GM23338 (cell line): ENCODE measurements at regions not wholly inside any gene's neighbourhood (a gene's known extent, or its start where the extent isn't known, plus 50 kb on each side); places are given as distances from the start of the nearest gene placed in this dataset.

Experiments
- ATAC-seq: fragments of 200-7000 bp; cut with Tn5 transposase; 3 replicates; pipeline ENCODE4 v1.9.1; 2020
- DNase-seq: peaks from one replicate; pipeline ENCODE4 v3.0.0-alpha.2; 2015; ENCODE audit warnings: low spot score
- H2AFZ ChIP-seq: fragments of 200-600 bp; sonication (generic); 2 replicates; pipeline ENCODE4 v1.8.0; 2016; ENCODE audit warnings: antibody characterized with exemption, mild to moderate bottlenecking, moderate library complexity
- H3F3A ChIP-seq: fragments of 200-600 bp; sonication (generic); replicated peaks from 2 replicates; pipeline ENCODE4 v1.8.0; 2017; ENCODE audit warnings: antibody characterized with exemption, mixed run types, low read depth
- H3K27ac ChIP-seq: fragments of 200-600 bp; sonication (generic); 2 replicates; pipeline ENCODE4 v1.6.1; 2016; ENCODE audit warnings: low read depth
- H3K27me3 ChIP-seq: fragments of 200-600 bp; sonication (generic); 2 replicates; pipeline ENCODE4 v1.8.0; 2016; ENCODE audit warnings: mild to moderate bottlenecking, mixed run types, moderate library complexity; ENCODE audit not compliant: insufficient read depth
- H3K36me3 ChIP-seq: fragments of 200-600 bp; sonication (generic); 2 replicates; pipeline ENCODE4 v1.8.0; 2016; ENCODE audit warnings: mild to moderate bottlenecking; ENCODE audit not compliant: insufficient read depth
- H3K4me1 ChIP-seq: fragments of 200-600 bp; sonication (generic); 2 replicates; pipeline ENCODE4 v1.8.0; 2016; ENCODE audit warnings: mild to moderate bottlenecking, moderate library complexity; ENCODE audit not compliant: insufficient read depth
- H3K4me2 ChIP-seq: fragments of 200-600 bp; sonication (generic); 2 replicates; pipeline ENCODE4 v1.7.1; 2017; ENCODE audit warnings: mixed run types
- H3K4me3 ChIP-seq: fragments of 200-600 bp; sonication (generic); 2 replicates; pipeline ENCODE4 v1.6.1; 2016; ENCODE audit warnings: mixed run types
- H3K79me2 ChIP-seq: fragments of 200-600 bp; sonication (generic); replicated peaks from 2 replicates; pipeline ENCODE4 v1.8.0; 2017; ENCODE audit warnings: mild to moderate bottlenecking; ENCODE audit not compliant: insufficient read depth
- H3K9me2 ChIP-seq: fragments of 200-600 bp; sonication (generic); 2 replicates; pipeline ENCODE4 v1.8.0; 2017; ENCODE audit not compliant: insufficient read depth
- H4K20me1 ChIP-seq: fragments of 200-600 bp; sonication (generic); replicated peaks from 2 replicates; pipeline ENCODE4 v1.8.0; 2017; ENCODE audit warnings: mild to moderate bottlenecking; ENCODE audit not compliant: insufficient read depth
- H3K27ac Mint-ChIP-seq: 2 replicates; pipeline ENCODE4 v1.8.0; 2020; ENCODE audit warnings: inconsistent platforms, mild to moderate bottlenecking, moderate library complexity, mixed read lengths
- H3K27me3 Mint-ChIP-seq: 3 replicates; pipeline ENCODE4 v1.8.0; 2022; ENCODE audit warnings: low read depth, mild to moderate bottlenecking, moderate library complexity, mixed read lengths, inconsistent platforms; ENCODE audit not compliant: insufficient read depth, poor library complexity
- H3K36me3 Mint-ChIP-seq: 3 replicates; pipeline ENCODE4 v1.8.0; 2021; ENCODE audit warnings: low read depth, mild to moderate bottlenecking, inconsistent platforms, moderate library complexity, mixed read lengths
- H3K4me1 Mint-ChIP-seq: 3 replicates; pipeline ENCODE4 v1.8.0; 2020; ENCODE audit warnings: mild to moderate bottlenecking, inconsistent platforms, mixed read lengths
- H3K4me3 Mint-ChIP-seq: 3 replicates; pipeline ENCODE4 v1.8.0; 2021; ENCODE audit warnings: moderate library complexity, mild to moderate bottlenecking, inconsistent platforms, mixed read lengths
- H3K9me3 Mint-ChIP-seq: 3 replicates; pipeline ENCODE4 v1.8.0; 2020; ENCODE audit warnings: moderate library complexity, mild to moderate bottlenecking, inconsistent platforms, mixed read lengths
- CREB1 ChIP-seq: fragments of 250-450 bp; sonication (Bioruptor Pico); IDR thresholded peaks from 2 replicates; pipeline ENCODE4 v1.5.0; 2020; ENCODE audit warnings: low read depth, mild to moderate bottlenecking, moderate library complexity
- EZH2 ChIP-seq: fragments of 200-600 bp; sonication (generic); IDR thresholded peaks from one replicate; pipeline ENCODE4 v1.8.0; 2017; ENCODE audit warnings: antibody characterized with exemption, mild to moderate bottlenecking, low read depth; ENCODE audit not compliant: unreplicated experiment
- EZH2phosphoT487 ChIP-seq: fragments of 200-600 bp; sonication (generic); IDR thresholded peaks from one replicate; pipeline ENCODE4 v1.8.1; 2018; ENCODE audit warnings: antibody characterized with exemption; ENCODE audit not compliant: unreplicated experiment
- JUNB ChIP-seq: IDR thresholded peaks from one replicate; pipeline ENCODE4 v1.6.1; 2016; ENCODE audit warnings: antibody characterized with exemption; ENCODE audit not compliant: unreplicated experiment
- NANOG ChIP-seq: IDR thresholded peaks from 2 replicates; pipeline ENCODE4 v1.6.1; 2016; ENCODE audit warnings: antibody characterized with exemption, borderline replicate concordance
- POLR2AphosphoS5 ChIP-seq: IDR thresholded peaks from 2 replicates; pipeline ENCODE4 v1.6.1; 2016; ENCODE audit warnings: antibody characterized with exemption, low read depth
- STAT1 ChIP-seq: IDR thresholded peaks from one replicate; pipeline ENCODE4 v1.6.1; 2016; ENCODE audit warnings: antibody characterized with exemption; ENCODE audit not compliant: unreplicated experiment
- ZNF114 ChIP-seq: fragments of 250-450 bp; sonication (Bioruptor Pico); IDR thresholded peaks from 2 replicates; pipeline ENCODE4 v1.5.0; 2020; ENCODE audit warnings: mild to moderate bottlenecking, moderate library complexity
- ZNF331 ChIP-seq: fragments of 250-450 bp; sonication (Bioruptor Pico); IDR thresholded peaks from 2 replicates; pipeline ENCODE4 v1.5.0; 2020; ENCODE audit warnings: low read depth, mild to moderate bottlenecking, moderate library complexity
- TF ChIP-seq, protein P1 (sequence below): IDR thresholded peaks from 2 replicates; pipeline ENCODE4 v1.6.1; 2016; ENCODE audit warnings: antibody characterized with exemption
- TF ChIP-seq, protein P2 (sequence below): IDR thresholded peaks from one replicate; pipeline ENCODE4 v1.6.1; 2018; ENCODE audit warnings: antibody characterized with exemption; ENCODE audit not compliant: unreplicated experiment
- TF ChIP-seq, protein P3 (sequence below), 2 experiments: fragments of 200-600 bp in 1 of 2; sonication (generic) in 1 of 2; conservative IDR thresholded peaks; 2 replicates each; pipeline versions ENCODE4 v1.5.1 to v1.6.1; 2016 to 2017; ENCODE audit warnings: antibody characterized with exemption in 2 of 2, low read depth in 2 of 2, mild to moderate bottlenecking in 2 of 2, moderate library complexity in 1 of 2
- TF ChIP-seq, protein P4 (sequence below): fragments of 250-450 bp; sonication (Bioruptor Pico); IDR thresholded peaks from 2 replicates; pipeline ENCODE4 v1.5.0; 2020; ENCODE audit warnings: mild to moderate bottlenecking, moderate library complexity

DNA sequence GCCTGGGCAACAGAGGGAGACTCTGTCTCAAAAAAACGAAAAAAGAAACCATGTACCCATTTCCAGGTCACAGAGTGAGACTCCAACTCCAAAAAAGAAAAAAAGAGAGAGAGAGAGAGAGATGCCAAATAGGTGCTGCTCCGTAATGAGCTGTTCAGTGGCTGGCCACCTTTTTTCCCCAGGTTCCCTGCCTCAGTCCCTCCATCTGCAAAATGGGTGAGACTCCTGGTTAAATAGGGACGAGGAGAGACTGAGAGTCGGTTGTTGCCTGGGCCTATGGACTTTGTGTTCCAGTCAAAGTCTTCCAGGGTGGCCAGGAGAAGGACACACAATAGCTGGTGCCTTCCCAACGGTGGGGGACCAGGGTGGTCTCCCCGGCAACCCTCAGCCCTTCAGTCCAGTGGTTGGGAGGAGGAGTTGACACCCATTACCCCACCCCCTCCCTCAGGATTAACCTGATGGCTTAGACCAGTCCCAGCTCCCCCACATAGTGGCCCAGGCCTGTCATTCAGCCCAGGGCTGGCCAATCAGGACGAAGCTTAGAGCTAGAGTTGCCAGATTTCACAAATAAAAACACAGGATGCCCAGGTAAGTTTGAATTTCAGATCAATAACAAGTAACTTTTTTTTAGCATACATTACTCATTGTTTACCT lies 258.2 kb downstream of the PARN start:
- H3K27ac ChIP-seq: no peak overlapping the region
- H3K9me2 ChIP-seq: no peaks in the 10 kb centered on the region
- H3K27me3 ChIP-seq: no peaks in the 10 kb centered on the region
- DNase-seq (peak; percentile 48), ATAC-seq (peak; percentile 82)
- no peaks in the 10 kb centered on the region for H3F3A ChIP-seq
- H3K36me3 ChIP-seq: no peaks in the 10 kb centered on the region
- H3K27ac Mint-ChIP-seq: no peak overlapping the region
- no peaks in the 10 kb centered on the region for H3K9me3 Mint-ChIP-seq
- H3K27me3 Mint-ChIP-seq: peaks cover 11% of the 10 kb centered on the region
- H2AFZ ChIP-seq: no peak overlapping the region
- H3K4me1 ChIP-seq: no peaks in the 10 kb centered on the region
- peaks cover 7% of the 10 kb centered on the region; the same call in 2 of the 3 replicates for H3K4me1 Mint-ChIP-seq
- no peak for TF ChIP-seq CREB1 (CRISPR knock-in tag)
- no peak for TF ChIP-seq JUNB
- no peak for TF ChIP-seq EZH2
- TF ChIP-seq, protein P1, sequence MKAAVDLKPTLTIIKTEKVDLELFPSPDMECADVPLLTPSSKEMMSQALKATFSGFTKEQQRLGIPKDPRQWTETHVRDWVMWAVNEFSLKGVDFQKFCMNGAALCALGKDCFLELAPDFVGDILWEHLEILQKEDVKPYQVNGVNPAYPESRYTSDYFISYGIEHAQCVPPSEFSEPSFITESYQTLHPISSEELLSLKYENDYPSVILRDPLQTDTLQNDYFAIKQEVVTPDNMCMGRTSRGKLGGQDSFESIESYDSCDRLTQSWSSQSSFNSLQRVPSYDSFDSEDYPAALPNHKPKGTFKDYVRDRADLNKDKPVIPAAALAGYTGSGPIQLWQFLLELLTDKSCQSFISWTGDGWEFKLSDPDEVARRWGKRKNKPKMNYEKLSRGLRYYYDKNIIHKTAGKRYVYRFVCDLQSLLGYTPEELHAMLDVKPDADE: no peak
- TF ChIP-seq, protein P2, sequence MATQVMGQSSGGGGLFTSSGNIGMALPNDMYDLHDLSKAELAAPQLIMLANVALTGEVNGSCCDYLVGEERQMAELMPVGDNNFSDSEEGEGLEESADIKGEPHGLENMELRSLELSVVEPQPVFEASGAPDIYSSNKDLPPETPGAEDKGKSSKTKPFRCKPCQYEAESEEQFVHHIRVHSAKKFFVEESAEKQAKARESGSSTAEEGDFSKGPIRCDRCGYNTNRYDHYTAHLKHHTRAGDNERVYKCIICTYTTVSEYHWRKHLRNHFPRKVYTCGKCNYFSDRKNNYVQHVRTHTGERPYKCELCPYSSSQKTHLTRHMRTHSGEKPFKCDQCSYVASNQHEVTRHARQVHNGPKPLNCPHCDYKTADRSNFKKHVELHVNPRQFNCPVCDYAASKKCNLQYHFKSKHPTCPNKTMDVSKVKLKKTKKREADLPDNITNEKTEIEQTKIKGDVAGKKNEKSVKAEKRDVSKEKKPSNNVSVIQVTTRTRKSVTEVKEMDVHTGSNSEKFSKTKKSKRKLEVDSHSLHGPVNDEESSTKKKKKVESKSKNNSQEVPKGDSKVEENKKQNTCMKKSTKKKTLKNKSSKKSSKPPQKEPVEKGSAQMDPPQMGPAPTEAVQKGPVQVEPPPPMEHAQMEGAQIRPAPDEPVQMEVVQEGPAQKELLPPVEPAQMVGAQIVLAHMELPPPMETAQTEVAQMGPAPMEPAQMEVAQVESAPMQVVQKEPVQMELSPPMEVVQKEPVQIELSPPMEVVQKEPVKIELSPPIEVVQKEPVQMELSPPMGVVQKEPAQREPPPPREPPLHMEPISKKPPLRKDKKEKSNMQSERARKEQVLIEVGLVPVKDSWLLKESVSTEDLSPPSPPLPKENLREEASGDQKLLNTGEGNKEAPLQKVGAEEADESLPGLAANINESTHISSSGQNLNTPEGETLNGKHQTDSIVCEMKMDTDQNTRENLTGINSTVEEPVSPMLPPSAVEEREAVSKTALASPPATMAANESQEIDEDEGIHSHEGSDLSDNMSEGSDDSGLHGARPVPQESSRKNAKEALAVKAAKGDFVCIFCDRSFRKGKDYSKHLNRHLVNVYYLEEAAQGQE: no peak
- no peak for TF ChIP-seq NANOG
- TF ChIP-seq, protein P3, sequence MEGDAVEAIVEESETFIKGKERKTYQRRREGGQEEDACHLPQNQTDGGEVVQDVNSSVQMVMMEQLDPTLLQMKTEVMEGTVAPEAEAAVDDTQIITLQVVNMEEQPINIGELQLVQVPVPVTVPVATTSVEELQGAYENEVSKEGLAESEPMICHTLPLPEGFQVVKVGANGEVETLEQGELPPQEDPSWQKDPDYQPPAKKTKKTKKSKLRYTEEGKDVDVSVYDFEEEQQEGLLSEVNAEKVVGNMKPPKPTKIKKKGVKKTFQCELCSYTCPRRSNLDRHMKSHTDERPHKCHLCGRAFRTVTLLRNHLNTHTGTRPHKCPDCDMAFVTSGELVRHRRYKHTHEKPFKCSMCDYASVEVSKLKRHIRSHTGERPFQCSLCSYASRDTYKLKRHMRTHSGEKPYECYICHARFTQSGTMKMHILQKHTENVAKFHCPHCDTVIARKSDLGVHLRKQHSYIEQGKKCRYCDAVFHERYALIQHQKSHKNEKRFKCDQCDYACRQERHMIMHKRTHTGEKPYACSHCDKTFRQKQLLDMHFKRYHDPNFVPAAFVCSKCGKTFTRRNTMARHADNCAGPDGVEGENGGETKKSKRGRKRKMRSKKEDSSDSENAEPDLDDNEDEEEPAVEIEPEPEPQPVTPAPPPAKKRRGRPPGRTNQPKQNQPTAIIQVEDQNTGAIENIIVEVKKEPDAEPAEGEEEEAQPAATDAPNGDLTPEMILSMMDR (conservative IDR thresholded peaks at IDR 0.05; ENCODE audit: low read depth in 2 of 2): no peak
- no peak for TF ChIP-seq ZNF331 (CRISPR knock-in tag)
- TF ChIP-seq EZH2phosphoT487: no peak
- TF ChIP-seq STAT1: no peak
- no peak for TF ChIP-seq POLR2AphosphoS5
- TF ChIP-seq, protein P4, sequence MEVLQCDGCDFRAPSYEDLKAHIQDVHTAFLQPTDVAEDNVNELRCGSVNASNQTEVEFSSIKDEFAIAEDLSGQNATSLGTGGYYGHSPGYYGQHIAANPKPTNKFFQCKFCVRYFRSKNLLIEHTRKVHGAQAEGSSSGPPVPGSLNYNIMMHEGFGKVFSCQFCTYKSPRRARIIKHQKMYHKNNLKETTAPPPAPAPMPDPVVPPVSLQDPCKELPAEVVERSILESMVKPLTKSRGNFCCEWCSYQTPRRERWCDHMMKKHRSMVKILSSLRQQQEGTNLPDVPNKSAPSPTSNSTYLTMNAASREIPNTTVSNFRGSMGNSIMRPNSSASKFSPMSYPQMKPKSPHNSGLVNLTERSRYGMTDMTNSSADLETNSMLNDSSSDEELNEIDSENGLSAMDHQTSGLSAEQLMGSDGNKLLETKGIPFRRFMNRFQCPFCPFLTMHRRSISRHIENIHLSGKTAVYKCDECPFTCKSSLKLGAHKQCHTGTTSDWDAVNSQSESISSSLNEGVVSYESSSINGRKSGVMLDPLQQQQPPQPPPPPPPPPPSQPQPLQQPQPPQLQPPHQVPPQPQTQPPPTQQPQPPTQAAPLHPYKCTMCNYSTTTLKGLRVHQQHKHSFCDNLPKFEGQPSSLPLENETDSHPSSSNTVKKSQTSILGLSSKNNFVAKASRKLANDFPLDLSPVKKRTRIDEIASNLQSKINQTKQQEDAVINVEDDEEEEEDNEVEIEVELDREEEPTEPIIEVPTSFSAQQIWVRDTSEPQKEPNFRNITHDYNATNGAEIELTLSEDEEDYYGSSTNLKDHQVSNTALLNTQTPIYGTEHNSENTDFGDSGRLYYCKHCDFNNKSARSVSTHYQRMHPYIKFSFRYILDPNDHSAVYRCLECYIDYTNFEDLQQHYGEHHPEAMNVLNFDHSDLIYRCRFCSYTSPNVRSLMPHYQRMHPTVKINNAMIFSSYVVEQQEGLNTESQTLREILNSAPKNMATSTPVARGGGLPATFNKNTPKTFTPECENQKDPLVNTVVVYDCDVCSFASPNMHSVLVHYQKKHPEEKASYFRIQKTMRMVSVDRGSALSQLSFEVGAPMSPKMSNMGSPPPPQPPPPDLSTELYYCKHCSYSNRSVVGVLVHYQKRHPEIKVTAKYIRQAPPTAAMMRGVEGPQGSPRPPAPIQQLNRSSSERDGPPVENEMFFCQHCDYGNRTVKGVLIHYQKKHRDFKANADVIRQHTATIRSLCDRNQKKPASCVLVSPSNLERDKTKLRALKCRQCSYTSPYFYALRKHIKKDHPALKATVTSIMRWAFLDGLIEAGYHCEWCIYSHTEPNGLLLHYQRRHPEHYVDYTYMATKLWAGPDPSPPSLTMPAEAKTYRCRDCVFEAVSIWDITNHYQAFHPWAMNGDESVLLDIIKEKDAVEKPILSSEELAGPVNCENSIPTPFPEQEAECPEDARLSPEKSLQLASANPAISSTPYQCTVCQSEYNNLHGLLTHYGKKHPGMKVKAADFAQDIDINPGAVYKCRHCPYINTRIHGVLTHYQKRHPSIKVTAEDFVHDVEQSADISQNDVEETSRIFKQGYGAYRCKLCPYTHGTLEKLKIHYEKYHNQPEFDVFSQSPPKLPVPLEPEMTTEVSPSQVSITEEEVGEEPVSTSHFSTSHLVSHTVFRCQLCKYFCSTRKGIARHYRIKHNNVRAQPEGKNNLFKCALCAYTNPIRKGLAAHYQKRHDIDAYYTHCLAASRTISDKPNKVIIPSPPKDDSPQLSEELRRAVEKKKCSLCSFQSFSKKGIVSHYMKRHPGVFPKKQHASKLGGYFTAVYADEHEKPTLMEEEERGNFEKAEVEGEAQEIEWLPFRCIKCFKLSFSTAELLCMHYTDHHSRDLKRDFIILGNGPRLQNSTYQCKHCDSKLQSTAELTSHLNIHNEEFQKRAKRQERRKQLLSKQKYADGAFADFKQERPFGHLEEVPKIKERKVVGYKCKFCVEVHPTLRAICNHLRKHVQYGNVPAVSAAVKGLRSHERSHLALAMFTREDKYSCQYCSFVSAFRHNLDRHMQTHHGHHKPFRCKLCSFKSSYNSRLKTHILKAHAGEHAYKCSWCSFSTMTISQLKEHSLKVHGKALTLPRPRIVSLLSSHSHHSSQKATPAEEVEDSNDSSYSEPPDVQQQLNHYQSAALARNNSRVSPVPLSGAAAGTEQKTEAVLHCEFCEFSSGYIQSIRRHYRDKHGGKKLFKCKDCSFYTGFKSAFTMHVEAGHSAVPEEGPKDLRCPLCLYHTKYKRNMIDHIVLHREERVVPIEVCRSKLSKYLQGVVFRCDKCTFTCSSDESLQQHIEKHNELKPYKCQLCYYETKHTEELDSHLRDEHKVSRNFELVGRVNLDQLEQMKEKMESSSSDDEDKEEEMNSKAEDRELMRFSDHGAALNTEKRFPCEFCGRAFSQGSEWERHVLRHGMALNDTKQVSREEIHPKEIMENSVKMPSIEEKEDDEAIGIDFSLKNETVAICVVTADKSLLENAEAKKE (CRISPR knock-in tag): no peak
- no peak for TF ChIP-seq ZNF114
- H4K20me1 ChIP-seq: no peaks in the 10 kb centered on the region
- H3K4me3 ChIP-seq: no peak overlapping the region
- H3K79me2 ChIP-seq: no peaks in the 10 kb centered on the region
- H3K4me3 Mint-ChIP-seq: no peak overlapping the region
- H3K36me3 Mint-ChIP-seq: no peaks in the 10 kb centered on the region
- H3K4me2 ChIP-seq: no peak overlapping the region
